Neural progenitor cell (in vitro differentiated cells): ENCODE measurements at regions not wholly inside any gene's neighbourhood (a gene's known extent, or its start where the extent isn't known, plus 50 kb on each side); places are given as distances from the start of the nearest gene placed in this dataset.

Experiments used
- CTCF ChIP-seq: fragments of 200-600 bp; sonication (generic); IDR thresholded peaks from 2 replicates; pipeline ENCODE4 v1.5.1; 2017; ENCODE audit warnings: antibody characterized with exemption, mild to moderate bottlenecking
- EZH2 ChIP-seq: fragments of 200-600 bp; sonication (generic); IDR thresholded peaks from 2 replicates; pipeline ENCODE4 v1.6.1; 2017; ENCODE audit warnings: antibody characterized with exemption, mild to moderate bottlenecking, moderate library complexity

GRCh38 chr2:215751200-215751910 lies 262.0 kb downstream of the MREG start:
- TF ChIP-seq CTCF (no peak), EZH2 (no peak)
